Activated T-helper 1 cell treated with anti-CD3 and anti-CD28 coated beads, Interleukin-12 subunit alpha, Interleukin-12 subunit beta, Interleukin-2, Interleukin-4 antibody, amounts not matched to agents 30 ng/mL and 10 ng/mL and 1 ng/mL, durations not matched to agents 14 hours and 24 hours and 36 hours (primary cell): ENCODE measurements at regions not wholly inside any gene's neighbourhood (a gene's known extent, or its start where the extent isn't known, plus 50 kb on each side); places are given as distances from the start of the nearest gene placed in this dataset.

Experiments used
- DNase-seq: peaks from one replicate; pipeline ENCODE4 v3.0.0; 2021; ENCODE audit warnings: low spot score
- H3K27ac Mint-ChIP-seq: one replicate; pipeline ENCODE4 v1.8.0; 2021; ENCODE audit warnings: mild to moderate bottlenecking, mixed read lengths
- H3K27me3 Mint-ChIP-seq: one replicate; pipeline ENCODE4 v1.8.0; 2022; ENCODE audit warnings: mild to moderate bottlenecking, moderate library complexity, mixed read lengths; ENCODE audit not compliant: insufficient read depth
- H3K36me3 Mint-ChIP-seq: one replicate; pipeline ENCODE4 v1.8.0; 2021; ENCODE audit warnings: low read depth, mixed read lengths
- H3K4me1 Mint-ChIP-seq: one replicate; pipeline ENCODE4 v1.8.0; 2021; ENCODE audit warnings: low read depth, mixed read lengths
- H3K4me3 Mint-ChIP-seq: one replicate; pipeline ENCODE4 v1.8.0; 2021; ENCODE audit warnings: mild to moderate bottlenecking, moderate library complexity, mixed read lengths
- H3K9me3 Mint-ChIP-seq: one replicate; pipeline ENCODE4 v1.8.0; 2021; ENCODE audit warnings: mixed read lengths
- intact Hi-C: fragments of 100-400 bp; cut with micrococcal nuclease; formaldehyde crosslinking; loops from one replicate; pipeline ENCODE4 v1.15.1; 2024

- Mint-ChIP-seq H3K27ac (no peak overlapping the region), H3K27me3 (peaks cover 2% of the 10 kb centered on the region), H3K9me3 (no peaks in the 10 kb centered on the region), H3K36me3 (no peaks in the 10 kb centered on the region), H3K4me3 (no peak overlapping the region), H3K4me1 (no peaks in the 10 kb centered on the region)
- DNase-seq, result no peak
- intact Hi-C loops, result no loop called here
Observed at GRCh38 chr1:37134599-37134998, 100.3 kb upstream of the GRIK3 start.

- intact Hi-C loops, result no loop called here
- DNase-seq, result no peak
- Mint-ChIP-seq H3K9me3 (no peaks in the 10 kb centered on the region), H3K4me3 (no peak overlapping the region), H3K27me3 (peaks cover 2% of the 10 kb centered on the region), H3K4me1 (no peaks in the 10 kb centered on the region), H3K27ac (no peak overlapping the region), H3K36me3 (no peaks in the 10 kb centered on the region)
Observed at GRCh38 chr1:37135032-37135431, 100.7 kb upstream of the GRIK3 start.

DNA sequence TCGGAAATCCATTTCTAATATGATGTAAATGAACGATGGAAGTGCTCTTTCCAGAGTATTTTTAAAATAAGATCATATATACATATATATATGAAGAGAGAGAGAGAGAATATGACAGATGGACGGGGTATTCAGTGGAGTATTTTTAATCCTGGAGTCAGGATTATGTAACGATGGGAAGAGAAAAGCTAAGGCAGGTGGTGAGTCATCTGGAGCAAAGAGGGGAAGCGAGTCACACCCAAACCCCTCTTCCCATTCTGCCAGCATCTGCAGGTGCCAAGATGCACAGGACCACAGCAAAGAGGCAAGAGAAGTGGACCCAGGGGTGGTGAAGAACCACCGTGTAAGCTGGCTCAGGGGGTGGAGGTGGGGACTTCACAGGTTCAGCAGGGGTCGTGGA is 102.7 kb upstream of the GRIK3 start:
- no peaks in the 10 kb centered on the region for H3K9me3 Mint-ChIP-seq

DNA sequence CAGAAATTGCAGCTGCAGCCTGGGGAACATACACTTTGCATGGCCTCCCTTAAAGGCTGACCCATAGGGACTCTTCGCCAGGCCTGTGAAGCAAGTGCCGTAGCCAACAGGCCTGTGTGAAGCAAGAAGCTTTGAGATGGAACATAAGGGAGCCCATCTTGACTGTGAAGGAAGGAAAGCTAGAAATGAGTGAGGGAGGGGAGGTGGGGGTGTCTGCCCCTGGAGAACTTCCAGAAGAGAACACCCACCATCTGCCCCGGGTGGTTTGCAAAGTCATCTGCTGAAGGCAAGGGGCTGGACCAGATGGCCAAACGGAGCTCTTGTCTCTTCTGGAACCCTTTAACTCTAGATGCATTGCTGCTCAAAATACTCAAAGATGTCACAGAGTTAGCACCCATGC is 103.3 kb upstream of the GRIK3 start:
- no peak overlapping the region for H3K4me3 Mint-ChIP-seq
- no peak overlapping the region for H3K27ac Mint-ChIP-seq

More for the DNA sequence above, 102.7 kb upstream of the GRIK3 start:
- Mint-ChIP-seq H3K4me1 (no peaks in the 10 kb centered on the region), H3K27me3 (peaks cover 2% of the 10 kb centered on the region), H3K4me3 (no peak overlapping the region), H3K27ac (no peak overlapping the region), H3K36me3 (no peaks in the 10 kb centered on the region)
- DNase-seq, result no peak
- intact Hi-C loops, result no loop called here

GRCh38 chr1:37143800-37144199 is 109.5 kb upstream of the GRIK3 start:
- no peaks in the 10 kb centered on the region for H3K36me3 Mint-ChIP-seq
- no peaks in the 10 kb centered on the region for H3K9me3 Mint-ChIP-seq
- no peaks in the 10 kb centered on the region for H3K4me1 Mint-ChIP-seq
- H3K27me3 Mint-ChIP-seq, result no peaks in the 10 kb centered on the region
- DNase-seq, result no peak
- intact Hi-C loops, result no loop called here
- H3K4me3 Mint-ChIP-seq, result no peak overlapping the region
- H3K27ac Mint-ChIP-seq, result no peak overlapping the region

More for the DNA sequence above, 103.3 kb upstream of the GRIK3 start:
- H3K4me1 Mint-ChIP-seq, result no peaks in the 10 kb centered on the region
- peaks cover 2% of the 10 kb centered on the region for H3K27me3 Mint-ChIP-seq
- no peak for DNase-seq
- no peaks in the 10 kb centered on the region for H3K36me3 Mint-ChIP-seq
- H3K9me3 Mint-ChIP-seq, result no peaks in the 10 kb centered on the region
- intact Hi-C loops, result no loop called here

GRCh38 chr1:37146071-37146470 is 111.8 kb upstream of the GRIK3 start:
- H3K27ac Mint-ChIP-seq, result no peak overlapping the region
- H3K9me3 Mint-ChIP-seq, result no peaks in the 10 kb centered on the region
- no peak overlapping the region for H3K4me3 Mint-ChIP-seq
- intact Hi-C loops, result no loop called here
- no peak for DNase-seq
- H3K27me3 Mint-ChIP-seq, result no peaks in the 10 kb centered on the region
- H3K4me1 Mint-ChIP-seq, result no peaks in the 10 kb centered on the region
- H3K36me3 Mint-ChIP-seq, result no peaks in the 10 kb centered on the region

- Mint-ChIP-seq H3K4me1 (no peaks in the 10 kb centered on the region), H3K9me3 (no peaks in the 10 kb centered on the region), H3K4me3 (no peak overlapping the region), H3K36me3 (no peaks in the 10 kb centered on the region), H3K27me3 (no peaks in the 10 kb centered on the region), H3K27ac (no peak overlapping the region)
- intact Hi-C loops, result no loop called here
- DNase-seq, result no peak
Observed at GRCh38 chr1:37147392-37147831, 113.1 kb upstream of the GRIK3 start.

DNA sequence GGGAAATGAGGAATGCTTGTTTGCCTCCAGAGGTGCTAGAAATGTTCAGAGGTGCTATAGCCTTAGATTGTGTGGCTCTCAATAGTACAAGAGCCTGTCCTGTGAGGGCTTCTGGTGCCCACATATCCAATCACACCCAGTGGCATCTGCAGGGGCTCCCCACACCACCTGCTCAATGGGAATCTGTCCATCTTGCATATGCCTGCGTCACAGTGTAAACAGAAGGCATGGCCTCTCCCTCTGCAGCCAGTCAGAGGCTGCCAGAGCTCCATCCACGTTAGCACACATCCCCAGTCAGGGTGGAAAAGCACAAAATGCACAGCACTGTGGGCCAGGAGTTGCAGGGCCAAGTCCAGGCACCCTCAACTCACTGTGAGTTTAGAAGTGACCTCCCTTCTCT is 113.6 kb upstream of the GRIK3 start:
- intact Hi-C loops, result no loop called here
- Mint-ChIP-seq H3K36me3 (no peaks in the 10 kb centered on the region), H3K27me3 (no peaks in the 10 kb centered on the region), H3K4me3 (no peak overlapping the region), H3K27ac (no peak overlapping the region), H3K4me1 (no peaks in the 10 kb centered on the region), H3K9me3 (no peaks in the 10 kb centered on the region)
- DNase-seq, result no peak

- Mint-ChIP-seq H3K4me1 (no peaks in the 10 kb centered on the region), H3K27ac (no peak overlapping the region), H3K9me3 (no peaks in the 10 kb centered on the region), H3K27me3 (no peaks in the 10 kb centered on the region), H3K36me3 (no peaks in the 10 kb centered on the region), H3K4me3 (no peak overlapping the region)
- DNase-seq, result no peak
- intact Hi-C loops, result no loop called here
Observed at GRCh38 chr1:37148663-37149062, 114.3 kb upstream of the GRIK3 start.

GRCh38 chr1:37149296-37149695 is 115.0 kb upstream of the GRIK3 start:
- H3K4me3 Mint-ChIP-seq, result no peak overlapping the region
- no peaks in the 10 kb centered on the region for H3K36me3 Mint-ChIP-seq

GRCh38 chr1:37150986-37151385 is 116.7 kb upstream of the GRIK3 start:
- Mint-ChIP-seq H3K4me3 (no peak overlapping the region), H3K9me3 (no peaks in the 10 kb centered on the region), H3K4me1 (no peaks in the 10 kb centered on the region), H3K27me3 (no peaks in the 10 kb centered on the region), H3K27ac (no peak overlapping the region), H3K36me3 (no peaks in the 10 kb centered on the region)
- intact Hi-C loops, result no loop called here
- no peak for DNase-seq

More at GRCh38 chr1:37149296-37149695, 115.0 kb upstream of the GRIK3 start:
- Mint-ChIP-seq H3K27me3 (no peaks in the 10 kb centered on the region), H3K4me1 (no peaks in the 10 kb centered on the region), H3K27ac (no peak overlapping the region), H3K9me3 (no peaks in the 10 kb centered on the region)
- no peak for DNase-seq
- intact Hi-C loops, result no loop called here

GRCh38 chr1:37151789-37152188 is 117.5 kb upstream of the GRIK3 start:
- H3K4me1 Mint-ChIP-seq, result no peaks in the 10 kb centered on the region
- H3K27ac Mint-ChIP-seq, result no peak overlapping the region
- H3K36me3 Mint-ChIP-seq, result no peaks in the 10 kb centered on the region
- no peak overlapping the region for H3K4me3 Mint-ChIP-seq
- DNase-seq, result no peak
- intact Hi-C loops, result no loop called here
- H3K27me3 Mint-ChIP-seq, result no peaks in the 10 kb centered on the region
- no peaks in the 10 kb centered on the region for H3K9me3 Mint-ChIP-seq

- no peaks in the 10 kb centered on the region for H3K9me3 Mint-ChIP-seq
- H3K4me3 Mint-ChIP-seq, result no peak overlapping the region
- H3K27me3 Mint-ChIP-seq, result no peaks in the 10 kb centered on the region
- no peak for DNase-seq
- H3K4me1 Mint-ChIP-seq, result no peaks in the 10 kb centered on the region
- intact Hi-C loops, result no loop called here
- H3K27ac Mint-ChIP-seq, result no peak overlapping the region
- no peaks in the 10 kb centered on the region for H3K36me3 Mint-ChIP-seq
Observed at GRCh38 chr1:37152491-37152890, 118.2 kb upstream of the GRIK3 start.
